VCaP (cell line): ENCODE measurements at regions not wholly inside any gene's neighbourhood (a gene's known extent, or its start where the extent isn't known, plus 50 kb on each side); places are given as distances from the start of the nearest gene placed in this dataset.

ENCODE experiments used
- H3K27ac ChIP-seq: fragments of 450-650 bp; 2 replicates; pipeline ENCODE4 v1.5.1; 2017
- TF ChIP-seq, protein P1 (sequence below): fragments of 450-650 bp; conservative IDR thresholded peaks from 2 replicates; pipeline ENCODE4 v1.5.1; 2017; ENCODE audit warnings: mild to moderate bottlenecking, moderate library complexity

DNA sequence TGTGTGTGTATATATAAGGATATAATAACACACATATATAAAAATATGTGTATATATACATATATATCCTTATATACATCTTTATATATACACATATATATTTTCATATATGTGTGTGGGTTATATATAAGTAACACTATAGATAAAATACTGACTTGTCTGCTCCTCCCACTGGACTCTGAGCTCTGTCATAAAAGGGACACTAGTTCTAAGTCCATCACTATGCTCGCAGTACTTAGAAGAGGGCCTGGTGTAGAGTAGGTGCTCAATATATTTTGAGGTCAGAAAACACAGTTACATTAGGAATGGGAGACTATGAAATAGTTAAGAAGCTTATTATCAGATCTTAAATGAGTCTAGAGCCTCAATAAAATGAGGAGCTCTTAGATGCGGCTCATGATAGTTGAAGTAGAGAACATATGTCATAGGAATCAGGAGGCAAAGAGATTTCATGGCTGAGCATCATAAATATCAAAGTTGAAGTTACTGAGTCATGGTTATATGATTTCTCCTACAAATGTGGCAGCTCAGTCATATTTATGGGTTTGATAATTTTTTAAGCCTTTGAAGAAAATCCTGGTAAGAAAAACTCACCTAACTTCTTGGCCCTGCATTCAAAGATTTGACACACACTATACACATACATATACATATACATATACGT lies 371.2 kb upstream of the THBS1 start:
- H3K27ac ChIP-seq = no peak overlapping the region
- TF ChIP-seq, protein P1, sequence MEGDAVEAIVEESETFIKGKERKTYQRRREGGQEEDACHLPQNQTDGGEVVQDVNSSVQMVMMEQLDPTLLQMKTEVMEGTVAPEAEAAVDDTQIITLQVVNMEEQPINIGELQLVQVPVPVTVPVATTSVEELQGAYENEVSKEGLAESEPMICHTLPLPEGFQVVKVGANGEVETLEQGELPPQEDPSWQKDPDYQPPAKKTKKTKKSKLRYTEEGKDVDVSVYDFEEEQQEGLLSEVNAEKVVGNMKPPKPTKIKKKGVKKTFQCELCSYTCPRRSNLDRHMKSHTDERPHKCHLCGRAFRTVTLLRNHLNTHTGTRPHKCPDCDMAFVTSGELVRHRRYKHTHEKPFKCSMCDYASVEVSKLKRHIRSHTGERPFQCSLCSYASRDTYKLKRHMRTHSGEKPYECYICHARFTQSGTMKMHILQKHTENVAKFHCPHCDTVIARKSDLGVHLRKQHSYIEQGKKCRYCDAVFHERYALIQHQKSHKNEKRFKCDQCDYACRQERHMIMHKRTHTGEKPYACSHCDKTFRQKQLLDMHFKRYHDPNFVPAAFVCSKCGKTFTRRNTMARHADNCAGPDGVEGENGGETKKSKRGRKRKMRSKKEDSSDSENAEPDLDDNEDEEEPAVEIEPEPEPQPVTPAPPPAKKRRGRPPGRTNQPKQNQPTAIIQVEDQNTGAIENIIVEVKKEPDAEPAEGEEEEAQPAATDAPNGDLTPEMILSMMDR = no peak

DNA sequence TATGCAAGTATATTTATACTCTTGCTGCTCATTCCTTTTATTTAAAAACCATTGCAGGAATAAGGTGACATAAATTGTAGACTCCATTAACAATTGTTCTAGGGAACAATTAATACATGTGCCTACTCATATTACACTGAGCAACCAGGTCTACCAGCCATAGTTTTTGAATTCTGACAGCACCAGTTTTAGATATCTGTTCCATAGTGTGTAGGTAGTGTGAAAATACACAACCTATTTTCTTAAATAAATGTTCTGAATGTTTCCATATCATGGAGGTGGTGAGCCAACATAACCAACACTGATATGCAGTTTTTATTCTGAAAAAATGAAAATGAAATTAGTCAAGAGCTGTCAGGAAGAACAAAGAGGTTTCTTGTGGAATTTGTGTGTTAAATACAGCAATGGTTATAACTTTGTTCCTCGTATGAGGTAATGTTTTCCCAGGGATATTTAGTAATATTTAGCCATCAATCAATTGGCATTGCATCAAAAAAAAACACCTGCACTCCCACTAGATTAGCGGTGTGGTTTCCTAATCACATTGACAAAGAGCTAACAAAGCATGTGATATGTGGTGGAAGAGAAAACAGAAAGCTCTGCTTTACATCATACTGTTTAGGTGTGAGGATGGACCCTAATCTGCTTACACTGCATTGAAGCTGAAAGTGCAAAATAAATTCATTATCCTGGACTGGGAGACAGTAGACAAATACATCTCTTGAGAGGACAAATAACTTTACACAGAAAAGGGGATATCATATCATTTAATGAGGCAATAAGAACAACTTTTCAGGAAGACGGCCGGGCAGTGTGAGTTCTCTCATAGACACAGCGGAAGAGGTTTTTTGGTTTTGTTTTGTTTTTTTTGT lies 369.5 kb upstream of the THBS1 start:
- TF ChIP-seq, protein P1 = no peak

DNA sequence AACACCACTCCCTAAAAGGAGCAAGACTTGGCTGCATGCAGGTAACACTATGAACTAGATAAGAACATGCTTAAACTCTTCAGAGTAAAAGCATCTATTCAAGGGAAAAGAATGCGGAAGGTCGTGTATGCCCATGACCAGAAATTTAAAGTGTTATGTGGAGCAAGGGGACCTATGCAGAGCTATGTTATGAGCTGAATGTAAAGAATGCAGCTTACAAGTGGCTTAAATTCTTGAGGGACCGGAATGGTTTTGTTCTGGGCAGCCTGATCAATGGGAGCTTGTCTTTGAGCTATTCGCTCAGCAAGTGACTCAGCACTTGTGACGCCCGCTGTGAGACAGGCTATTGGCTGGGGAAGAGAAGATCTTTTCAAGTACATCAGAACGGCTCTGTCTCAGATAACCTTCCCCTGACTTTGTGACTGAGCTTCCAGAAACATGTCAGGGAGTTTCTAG lies 367.5 kb upstream of the THBS1 start:
- H3K27ac ChIP-seq = no peak overlapping the region
- TF ChIP-seq, protein P1 = no peak

More for the DNA sequence above, 369.5 kb upstream of the THBS1 start:
- no peak overlapping the region for H3K27ac ChIP-seq

DNA sequence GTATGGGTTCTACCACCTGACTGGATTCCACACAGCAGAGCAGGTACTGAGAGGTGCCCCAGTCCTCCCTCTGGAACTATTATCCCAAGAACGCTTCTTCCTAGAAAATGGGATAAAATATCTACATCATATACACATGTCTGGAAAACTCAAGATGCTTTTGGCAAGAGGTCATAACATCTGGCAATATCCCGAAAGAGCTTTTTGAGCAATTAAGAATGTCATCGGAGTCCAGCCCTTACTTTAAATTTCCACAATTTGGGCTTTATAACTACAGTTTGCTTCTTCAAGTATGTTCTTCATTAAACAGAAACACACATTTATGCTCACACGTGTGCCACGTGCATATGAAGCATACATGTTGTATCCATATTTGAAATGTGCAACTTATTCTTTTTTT lies 365.9 kb upstream of the THBS1 start:
- no peak overlapping the region for H3K27ac ChIP-seq
- TF ChIP-seq, protein P1 = no peak

DNA sequence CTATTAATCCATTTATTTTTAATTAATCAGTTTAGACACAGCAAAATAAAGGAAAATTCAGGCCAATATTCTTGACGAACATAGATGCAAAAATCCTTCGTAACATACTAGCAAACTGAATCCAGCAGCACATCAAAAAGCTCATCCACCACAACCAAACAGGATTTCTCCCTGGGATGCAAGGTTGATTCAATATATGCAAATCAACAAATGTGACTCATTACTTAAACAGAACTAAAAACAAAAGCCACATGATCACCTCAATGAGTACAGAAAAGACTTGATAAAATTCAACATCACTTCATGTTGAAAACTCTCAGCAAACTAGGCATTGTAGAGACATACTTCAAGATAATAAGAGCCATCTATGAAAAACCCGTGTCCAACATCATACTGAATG lies 364.1 kb upstream of the THBS1 start:
- TF ChIP-seq, protein P1 = no peak
- no peak overlapping the region for H3K27ac ChIP-seq

DNA sequence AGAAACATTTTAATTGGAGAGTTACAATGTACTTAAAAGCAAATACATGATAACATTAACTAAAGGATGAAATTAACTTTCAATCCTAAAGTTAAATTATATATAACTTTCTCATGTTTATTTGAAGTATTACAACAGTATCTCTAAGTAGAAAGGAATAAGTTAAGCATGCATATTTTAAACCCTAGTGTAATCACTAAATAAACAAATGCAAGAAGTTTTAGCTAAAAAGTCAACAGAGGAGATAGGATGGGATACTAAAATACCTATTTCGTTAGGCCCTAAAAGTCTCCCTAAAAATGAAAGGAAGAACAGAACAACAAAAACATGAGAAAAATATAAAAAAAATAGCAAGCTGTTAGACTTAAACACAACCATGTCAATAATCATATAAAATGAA lies 361.3 kb upstream of the THBS1 start:
- no peak overlapping the region for H3K27ac ChIP-seq
- TF ChIP-seq, protein P1 = no peak

DNA sequence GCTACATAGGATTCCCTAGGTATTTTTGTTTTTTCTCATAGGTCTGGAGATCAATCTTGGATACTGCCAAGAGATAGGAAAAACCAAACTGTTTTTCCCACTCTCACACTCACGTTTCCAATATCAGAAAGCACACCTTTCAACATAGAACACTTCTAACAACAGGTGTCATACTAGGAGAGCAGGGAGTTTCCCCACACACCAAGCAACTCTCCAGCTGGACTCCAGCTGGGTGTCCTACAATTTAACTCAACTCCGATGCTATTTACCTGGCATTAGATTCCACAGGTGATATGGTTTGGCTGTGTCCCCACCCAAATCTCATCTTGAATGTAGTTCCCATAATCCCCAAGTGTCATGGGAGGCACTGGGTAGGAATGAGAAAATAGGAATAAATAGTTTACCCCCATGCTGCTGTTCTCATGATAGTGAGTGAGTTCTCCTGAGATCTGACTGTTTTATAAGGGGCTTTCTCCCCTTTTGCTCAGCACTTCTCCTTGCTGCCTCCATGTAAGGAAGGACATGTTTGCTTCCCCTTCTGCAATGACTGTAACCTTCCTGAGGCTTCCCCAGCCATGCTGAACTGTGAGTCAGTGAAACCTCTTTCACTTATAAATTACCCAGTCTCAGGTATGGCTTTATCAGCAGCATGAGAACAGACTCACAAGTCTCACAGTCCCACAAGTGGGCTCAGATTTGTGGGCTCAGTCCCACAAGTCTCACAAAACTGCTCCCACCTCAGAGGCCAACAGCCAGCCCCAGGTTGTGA lies 354.5 kb upstream of the THBS1 start:
- TF ChIP-seq, protein P1 = no peak
- no peak overlapping the region for H3K27ac ChIP-seq
